GM21515 (cell line): ENCODE measurements at regions not wholly inside any gene's neighbourhood (a gene's known extent, or its start where the extent isn't known, plus 50 kb on each side); places are given as distances from the start of the nearest gene placed in this dataset.

ENCODE experiments used
- ATAC-seq: cut with Tn5 transposase; IDR thresholded peaks from one replicate; pipeline ENCODE4 v1.9.1; 2021; ENCODE audit not compliant: unreplicated experiment

DNA sequence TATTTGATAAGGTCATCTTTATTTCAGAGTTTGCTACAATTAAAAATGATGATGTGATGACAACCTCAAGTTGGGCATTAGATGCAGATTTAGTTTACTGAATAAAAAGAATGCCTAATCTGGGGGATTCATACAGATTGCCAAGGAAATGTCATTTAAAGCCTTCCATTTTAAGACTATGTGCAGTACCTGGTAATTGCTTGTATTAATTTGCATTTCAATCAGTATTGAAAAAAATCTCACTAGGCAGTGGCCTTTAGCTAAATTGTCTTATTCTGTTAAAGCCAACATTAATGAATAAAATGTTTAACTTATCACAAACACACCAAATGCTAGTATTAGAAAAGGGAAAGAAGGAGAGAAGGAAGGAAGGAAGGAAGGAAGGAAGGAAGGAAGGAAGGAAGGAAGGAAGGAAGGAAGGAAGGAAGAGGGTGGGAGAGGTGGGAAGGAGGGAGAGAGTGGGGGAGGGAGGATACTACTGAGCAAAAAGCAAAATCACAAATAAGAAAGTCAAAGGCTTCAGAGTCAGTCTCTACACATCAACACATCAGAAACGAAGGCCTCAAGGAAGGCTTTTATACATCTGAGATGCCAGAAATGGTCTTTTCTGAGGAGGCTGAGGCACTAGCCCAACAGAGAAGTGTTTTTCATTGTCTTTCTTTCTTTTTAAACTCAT, 271.1 kb upstream of the CLEC14A start:
- no peak for ATAC-seq

DNA sequence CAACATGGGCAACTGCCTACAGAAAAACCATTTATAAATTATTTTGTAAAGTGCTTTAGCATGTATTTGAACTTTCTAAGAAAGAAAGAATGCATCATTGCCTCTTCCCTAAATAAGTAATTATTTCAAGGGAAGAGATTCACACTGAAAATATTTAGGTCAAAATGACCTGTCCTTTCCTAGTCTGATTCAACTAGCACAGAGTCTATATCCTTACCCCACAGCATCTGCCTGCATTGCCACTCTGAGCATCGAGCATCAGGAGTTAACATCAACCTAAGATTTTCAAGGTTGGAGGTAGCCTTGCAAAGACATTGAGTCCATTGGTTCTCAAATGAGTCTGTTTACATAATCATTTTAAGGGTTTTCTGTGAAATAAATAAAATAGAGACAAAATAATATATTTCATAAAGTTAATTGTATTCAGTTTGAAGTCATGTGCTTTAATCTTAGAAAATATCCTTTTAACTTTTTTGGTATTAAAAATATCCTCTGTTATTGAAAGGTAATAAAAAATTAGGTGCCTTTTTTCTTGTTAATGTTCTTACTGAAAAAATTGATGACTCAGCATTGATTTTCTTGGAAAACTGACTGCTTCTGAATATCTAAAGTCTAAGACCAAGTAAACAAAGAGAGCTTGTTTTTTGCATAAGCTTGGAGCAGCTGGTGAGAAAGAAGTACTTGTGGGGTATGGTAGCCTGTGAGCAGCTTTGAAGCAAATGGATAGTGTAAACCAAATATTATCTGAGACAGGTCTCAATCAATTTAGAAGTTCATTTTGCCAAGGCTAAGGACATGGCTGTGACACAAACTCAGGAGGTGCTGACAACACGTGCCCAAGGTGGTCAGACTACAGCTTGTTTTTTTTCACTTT, 269.0 kb upstream of the CLEC14A start:
- no peak for ATAC-seq

- no peak for ATAC-seq
Measured at GRCh38 chr14:38522724-38523123, 266.8 kb upstream of the CLEC14A start.

GRCh38 chr14:38521591-38521990, 265.7 kb upstream of the CLEC14A start:
- no peak for ATAC-seq

DNA sequence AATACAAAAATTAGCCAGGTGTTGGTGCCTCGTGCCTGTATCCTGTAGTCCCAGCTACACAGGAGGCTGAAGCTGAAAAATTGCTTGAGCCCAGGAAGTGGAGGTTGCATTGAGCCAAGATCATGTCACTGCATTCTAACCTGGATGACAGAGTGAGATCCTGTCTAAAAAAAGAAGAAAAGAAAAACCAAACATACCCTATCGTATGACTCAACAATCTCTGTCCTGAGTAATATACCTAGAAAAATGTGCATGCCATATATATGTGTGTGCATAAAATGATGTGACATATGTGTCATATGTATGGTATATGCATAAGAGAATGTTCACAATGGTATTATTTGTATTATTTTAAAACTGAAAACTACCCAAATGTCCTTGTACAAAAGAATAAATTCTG, 261.5 kb upstream of the CLEC14A start:
- no peak for ATAC-seq

DNA sequence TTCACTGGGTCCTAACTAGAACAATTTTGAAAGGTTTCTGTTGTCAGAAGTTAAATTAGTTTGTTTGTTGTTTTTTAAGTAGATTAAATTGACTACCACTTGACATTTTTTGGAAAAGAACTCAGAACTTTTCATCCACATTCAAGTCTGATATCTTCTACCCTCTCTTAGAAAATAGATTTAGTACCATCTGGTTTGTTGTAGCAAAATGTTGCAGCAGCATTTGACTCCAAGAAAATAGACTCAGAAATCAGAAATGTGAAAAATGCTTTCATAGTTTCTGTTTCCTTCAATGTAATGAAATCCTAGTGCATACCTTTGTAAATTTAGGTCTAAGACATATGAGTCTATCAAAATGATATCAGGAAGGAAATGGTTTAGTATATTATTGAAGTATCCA, 256.3 kb upstream of the CLEC14A start:
- no peak for ATAC-seq

- no peak for ATAC-seq
Measured at GRCh38 chr14:38507299-38507698, 251.4 kb upstream of the CLEC14A start.

DNA sequence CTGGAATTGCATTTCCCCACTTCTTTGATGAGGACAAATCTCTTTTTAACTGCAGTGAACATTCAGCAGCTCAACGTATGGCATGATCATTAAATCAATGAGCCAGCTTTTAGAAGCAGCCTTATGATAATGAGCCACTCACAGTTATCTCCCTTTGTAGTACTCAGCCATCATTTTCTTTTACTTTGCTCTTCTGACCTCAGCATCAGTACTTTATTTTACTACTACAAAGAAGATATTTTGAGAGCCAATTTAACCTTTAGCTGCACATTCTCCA, 250.0 kb upstream of the CLEC14A start:
- no peak for ATAC-seq

DNA sequence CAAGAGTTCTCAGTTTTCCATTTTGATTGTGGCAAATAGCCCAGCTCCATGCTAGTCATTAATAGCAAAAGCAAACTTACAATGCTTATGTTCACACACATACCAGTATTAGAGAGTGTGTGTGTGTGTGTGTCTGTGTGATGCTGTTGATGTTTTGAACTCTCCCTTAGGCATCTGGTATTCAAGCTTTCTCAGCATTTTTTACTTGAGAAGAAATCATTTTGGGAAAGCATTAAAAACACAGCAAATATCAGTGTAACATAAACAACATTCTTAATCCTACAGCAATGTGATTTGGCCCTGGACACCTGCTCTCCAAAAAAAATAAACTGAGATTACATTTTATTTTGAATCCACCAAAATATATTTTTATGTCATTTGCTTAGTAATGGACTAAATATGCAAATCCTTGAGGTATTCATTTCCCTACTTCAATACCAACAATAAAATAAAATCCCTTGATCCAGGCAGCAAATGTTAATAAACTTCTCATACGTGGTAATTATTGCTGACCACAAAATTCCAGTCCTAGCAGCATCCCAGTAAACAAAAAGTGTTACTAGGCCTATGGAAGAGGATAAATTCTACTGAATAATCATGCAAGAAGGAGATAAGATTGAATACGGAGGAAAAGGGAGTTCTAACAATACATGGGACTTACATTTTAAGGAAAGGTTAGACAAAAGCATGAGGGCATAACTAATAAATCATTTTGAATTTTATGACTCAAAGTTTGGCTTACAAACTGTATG, 249.5 kb upstream of the CLEC14A start:
- ATAC-seq: no peak

DNA sequence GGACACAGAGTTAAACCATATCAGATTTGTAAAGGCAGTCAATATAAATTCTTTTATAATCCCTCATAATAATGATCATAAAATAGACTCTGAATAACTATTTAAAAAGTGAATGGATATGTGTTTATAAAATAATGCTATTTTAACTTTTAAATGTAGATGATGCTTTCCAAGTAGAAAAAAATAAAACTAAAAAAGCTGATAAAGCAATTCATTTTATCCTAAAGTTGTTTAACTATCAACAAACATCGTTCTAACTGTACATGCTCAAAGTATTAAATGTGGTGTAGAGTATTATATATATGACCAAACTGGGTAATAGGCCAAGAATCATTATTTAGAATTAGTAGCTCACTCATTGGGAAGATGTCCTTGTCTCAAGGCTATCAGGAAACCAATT, 248.3 kb upstream of the CLEC14A start:
- ATAC-seq: no peak

- no peak for ATAC-seq
Measured at GRCh38 chr14:38502239-38502638, 246.3 kb upstream of the CLEC14A start.

GRCh38 chr14:38500125-38500524, 244.2 kb upstream of the CLEC14A start:
- ATAC-seq: no peak

- ATAC-seq: no peak
Measured at GRCh38 chr14:38496092-38496491, 240.2 kb upstream of the CLEC14A start.

DNA sequence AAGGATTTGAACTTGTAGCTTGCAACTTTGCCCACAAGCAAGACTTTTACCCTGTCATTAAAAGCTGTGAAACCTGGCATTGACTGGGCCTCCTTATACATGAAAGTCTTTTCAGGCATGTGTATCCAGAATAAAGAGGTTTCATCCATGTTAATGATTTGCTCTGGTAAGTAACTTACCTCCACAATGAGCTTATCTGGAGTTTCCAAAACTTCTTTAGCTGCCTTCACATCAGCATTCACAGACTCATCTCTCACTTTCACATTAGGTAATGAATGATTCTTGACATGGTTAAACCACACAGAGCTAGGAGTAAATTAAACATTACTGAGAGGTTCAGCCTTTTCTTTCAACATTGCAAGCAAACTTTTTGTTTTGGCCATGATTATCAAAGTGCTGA, 234.4 kb upstream of the CLEC14A start:
- ATAC-seq: no peak

- no peak for ATAC-seq
Measured at GRCh38 chr14:38485026-38485425, 229.1 kb upstream of the CLEC14A start.

DNA sequence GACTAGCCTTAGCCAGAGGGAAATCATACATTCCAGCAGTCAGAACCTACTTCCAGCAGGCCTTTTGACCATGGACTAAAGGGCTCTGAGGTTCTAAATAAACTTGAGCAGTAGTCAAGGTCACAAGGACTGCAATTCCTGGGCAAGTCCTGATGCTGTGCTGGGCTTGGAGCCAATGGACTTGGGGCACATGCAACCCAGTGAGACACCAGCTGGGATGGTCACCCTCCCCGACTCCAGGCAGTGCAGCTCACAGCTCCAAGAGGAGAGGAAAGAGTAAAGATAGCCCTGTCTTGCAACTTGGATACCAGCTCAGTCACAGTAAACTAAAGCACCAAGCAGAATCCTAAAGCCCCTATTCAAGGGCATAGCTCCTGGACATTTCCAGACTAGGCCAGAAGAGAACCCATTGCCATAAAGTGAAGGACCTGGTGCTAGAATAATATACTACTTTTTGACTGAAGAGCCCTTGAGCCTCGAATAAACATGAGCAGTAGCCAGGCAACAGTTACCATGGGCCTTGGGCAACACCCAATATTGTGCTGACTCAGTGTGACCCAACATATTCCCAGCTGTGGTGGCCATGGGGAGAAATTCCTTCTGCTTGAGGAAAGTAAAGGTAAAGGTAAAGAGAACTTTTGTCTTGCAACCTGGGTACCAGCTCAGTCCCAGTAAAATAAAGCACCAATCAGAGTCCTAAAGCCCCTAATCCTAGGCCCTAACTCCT, 226.2 kb upstream of the CLEC14A start:
- no peak for ATAC-seq

DNA sequence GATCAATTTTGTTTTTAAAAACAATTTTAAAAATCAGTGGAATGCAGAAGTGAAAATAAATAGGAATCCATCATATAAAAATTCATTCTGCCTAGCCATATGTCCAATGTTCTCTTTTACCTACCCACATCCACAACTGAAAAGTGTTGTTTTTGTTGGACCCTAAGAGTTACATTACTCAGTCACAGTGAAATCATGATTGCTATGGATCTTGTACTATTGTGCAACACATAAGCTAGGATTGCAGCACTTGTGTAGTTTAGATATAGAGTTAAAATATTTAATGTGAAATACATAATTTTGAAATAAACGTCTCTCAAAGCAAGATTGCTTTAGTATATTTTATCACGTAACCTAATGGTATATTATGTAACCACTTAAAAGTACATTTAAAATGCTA, 213.3 kb upstream of the CLEC14A start:
- no peak for ATAC-seq

DNA sequence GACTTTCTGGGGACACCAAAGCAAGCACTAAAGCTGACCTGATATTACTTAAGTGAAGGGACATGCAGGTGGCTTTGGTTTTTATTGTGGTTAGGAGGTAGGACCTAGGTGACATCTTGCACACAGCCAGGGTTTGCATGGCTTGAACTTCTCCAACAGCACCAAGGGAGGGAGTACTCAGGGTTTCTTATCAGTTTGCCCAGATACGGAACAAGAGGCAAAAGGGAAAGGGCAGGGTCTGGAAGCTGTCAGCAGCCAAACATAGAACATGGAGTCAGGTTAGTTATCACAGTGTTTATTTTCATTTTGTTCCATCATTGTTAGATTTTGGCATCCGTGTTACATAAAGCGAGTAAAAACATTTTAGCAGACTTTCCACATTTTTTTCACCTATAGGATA, 186.3 kb upstream of the CLEC14A start:
- no peak for ATAC-seq

GRCh38 chr14:38432186-38432585, 176.3 kb upstream of the CLEC14A start:
- no peak for ATAC-seq

DNA sequence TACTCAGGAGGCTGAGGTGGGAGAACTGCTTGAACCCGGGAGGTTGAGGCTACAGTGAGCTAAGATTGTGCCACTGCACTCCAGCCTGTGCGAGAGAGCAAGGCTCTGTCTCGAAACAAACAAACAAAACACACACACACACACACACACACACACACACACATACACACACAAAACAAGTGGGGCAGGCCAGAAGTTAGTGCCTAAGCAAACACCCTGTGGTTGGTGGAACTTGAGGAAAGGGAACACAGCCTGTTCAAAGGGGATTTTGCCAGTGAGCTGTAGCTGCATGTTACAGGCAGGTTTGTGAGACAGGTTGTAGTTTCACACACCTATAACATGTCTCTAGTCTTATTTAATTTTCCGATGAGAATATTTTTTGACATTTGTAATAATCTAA, 175.3 kb upstream of the CLEC14A start:
- ATAC-seq: no peak

DNA sequence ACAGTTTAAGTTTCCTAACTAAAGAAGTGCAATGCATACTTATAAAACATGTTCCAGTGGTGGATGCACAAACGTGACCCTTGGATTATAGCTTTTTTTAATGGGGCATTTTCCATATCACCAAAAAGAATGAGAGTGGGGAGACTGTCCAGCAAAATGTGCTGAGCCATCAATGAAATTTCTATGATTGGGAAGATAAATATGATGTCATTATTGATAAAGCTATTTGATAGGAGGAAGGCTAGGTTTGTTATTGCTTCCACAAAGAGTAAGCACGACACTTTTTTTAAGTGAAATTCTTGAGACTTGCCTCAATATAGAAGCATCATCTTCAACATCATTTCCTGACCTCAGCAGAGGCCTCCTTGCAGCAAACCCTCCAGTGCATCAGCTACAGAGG, 174.6 kb upstream of the CLEC14A start:
- ATAC-seq: no peak
